Loucy (cell line): ENCODE measurements at regions not wholly inside any gene's neighbourhood (a gene's known extent, or its start where the extent isn't known, plus 50 kb on each side); places are given as distances from the start of the nearest gene placed in this dataset.

Experiments used
- H2AFZ ChIP-seq: fragments of 200-600 bp; sonication (generic); 2 replicates; pipeline ENCODE4 v1.6.0; 2016; ENCODE audit warnings: antibody characterized with exemption, mild to moderate bottlenecking, low read length, moderate library complexity
- H3F3A ChIP-seq: fragments of 200-600 bp; 2 replicates; pipeline ENCODE4 v1.6.0; 2016; ENCODE audit warnings: antibody characterized with exemption, low read depth, mild to moderate bottlenecking
- H3K27me3 ChIP-seq: fragments of 200-600 bp; sonication (generic); 2 replicates; pipeline ENCODE4 v1.6.1; 2014; ENCODE audit warnings: low read length, mild to moderate bottlenecking; ENCODE audit not compliant: insufficient read depth, poor library complexity, severe bottlenecking
- H3K36me3 ChIP-seq: fragments of 200-600 bp; sonication (generic); 2 replicates; pipeline ENCODE4 v1.6.1; 2016; ENCODE audit warnings: low read length; ENCODE audit not compliant: insufficient read depth
- H3K4me1 ChIP-seq: fragments of 200-600 bp; sonication (generic); 2 replicates; pipeline ENCODE4 v1.5.1; 2014; ENCODE audit warnings: low read length, mild to moderate bottlenecking; ENCODE audit not compliant: insufficient read depth, poor library complexity, severe bottlenecking
- H3K4me2 ChIP-seq: fragments of 200-600 bp; sonication (generic); 2 replicates; pipeline ENCODE4 v1.6.0; 2014; ENCODE audit warnings: antibody characterized with exemption, low read length, low read depth, mild to moderate bottlenecking; ENCODE audit not compliant: poor library complexity, severe bottlenecking
- H3K4me3 ChIP-seq: fragments of 200-600 bp; sonication (generic); 2 replicates; pipeline ENCODE4 v1.5.1; 2014; ENCODE audit warnings: low read length, mild to moderate bottlenecking, mixed read lengths; ENCODE audit not compliant: poor library complexity, severe bottlenecking
- H3K79me2 ChIP-seq: fragments of 200-600 bp; sonication (generic); 2 replicates; pipeline ENCODE4 v1.6.1; 2014; ENCODE audit warnings: low read length; ENCODE audit not compliant: insufficient read depth
- H3K9ac ChIP-seq: fragments of 200-600 bp; sonication (generic); 2 replicates; pipeline ENCODE4 v1.6.0; 2014; ENCODE audit warnings: mild to moderate bottlenecking, low read depth, low read length, moderate library complexity; ENCODE audit not compliant: poor library complexity, severe bottlenecking
- H3K9me2 ChIP-seq: fragments of 200-600 bp; sonication (generic); replicated peaks from 2 replicates; pipeline ENCODE4 v1.6.1; 2016; ENCODE audit warnings: low read depth, low read length, mixed read lengths
- H3K9me3 ChIP-seq: fragments of 200-600 bp; sonication (generic); 2 replicates; pipeline ENCODE4 v1.6.1; 2014; ENCODE audit warnings: mild to moderate bottlenecking, antibody characterized with exemption, low read length, low read depth; ENCODE audit not compliant: insufficient read depth
- H4K20me1 ChIP-seq: fragments of 200-600 bp; sonication (generic); 2 replicates; pipeline ENCODE4 v1.6.0; 2014; ENCODE audit warnings: antibody characterized with exemption, low read length, mild to moderate bottlenecking; ENCODE audit not compliant: insufficient read depth, poor library complexity, severe bottlenecking
- EZH2phosphoT487 ChIP-seq: fragments of 200-600 bp; IDR thresholded peaks from 2 replicates; pipeline ENCODE4 v1.6.1; 2018; ENCODE audit warnings: antibody characterized with exemption, mild to moderate bottlenecking, moderate library complexity, borderline replicate concordance
- TF ChIP-seq, protein P1 (sequence below): fragments of 200-600 bp; sonication (generic); conservative IDR thresholded peaks from 2 replicates; pipeline ENCODE4 v1.5.1; 2014; ENCODE audit warnings: mild to moderate bottlenecking, antibody characterized with exemption, low read length

DNA sequence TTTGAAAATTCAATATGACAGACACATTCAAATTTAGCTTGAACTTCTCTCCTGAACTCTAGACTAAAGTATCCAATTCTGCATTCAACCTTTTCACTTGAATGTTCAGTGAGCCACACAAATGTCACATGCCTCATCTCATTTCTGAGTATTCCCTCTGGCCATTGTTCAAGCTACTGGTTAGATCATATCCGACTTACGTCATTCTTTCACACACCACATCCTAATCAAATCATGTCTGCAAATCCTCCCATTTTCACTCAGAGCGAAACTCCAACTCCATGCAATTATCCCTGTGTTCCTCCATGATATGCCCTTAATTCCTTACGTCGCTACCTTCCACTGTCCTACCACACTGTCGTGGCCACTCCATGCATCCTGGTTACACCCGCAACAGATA, 425.1 kb downstream of the CBLN2 start:
- Histone ChIP-seq H3K79me2 (no peaks in the 10 kb centered on the region), H3K9ac (no peak overlapping the region), H3K4me2 (no peak overlapping the region), H3K9me3 (0 out of 2 replicates have a peak, but pooled peaks cover 3% of the 10 kb centered on the region), H3K4me1 (no peaks in the 10 kb centered on the region), H4K20me1 (no peaks in the 10 kb centered on the region), H3F3A (no peaks in the 10 kb centered on the region), H3K9me2 (no peaks in the 10 kb centered on the region), H3K36me3 (no peaks in the 10 kb centered on the region), H2AFZ (no peak overlapping the region), H3K4me3 (no peak overlapping the region), H3K27me3 (no peaks in the 10 kb centered on the region)
- no peak for TF ChIP-seq EZH2phosphoT487
- TF ChIP-seq, protein P1, sequence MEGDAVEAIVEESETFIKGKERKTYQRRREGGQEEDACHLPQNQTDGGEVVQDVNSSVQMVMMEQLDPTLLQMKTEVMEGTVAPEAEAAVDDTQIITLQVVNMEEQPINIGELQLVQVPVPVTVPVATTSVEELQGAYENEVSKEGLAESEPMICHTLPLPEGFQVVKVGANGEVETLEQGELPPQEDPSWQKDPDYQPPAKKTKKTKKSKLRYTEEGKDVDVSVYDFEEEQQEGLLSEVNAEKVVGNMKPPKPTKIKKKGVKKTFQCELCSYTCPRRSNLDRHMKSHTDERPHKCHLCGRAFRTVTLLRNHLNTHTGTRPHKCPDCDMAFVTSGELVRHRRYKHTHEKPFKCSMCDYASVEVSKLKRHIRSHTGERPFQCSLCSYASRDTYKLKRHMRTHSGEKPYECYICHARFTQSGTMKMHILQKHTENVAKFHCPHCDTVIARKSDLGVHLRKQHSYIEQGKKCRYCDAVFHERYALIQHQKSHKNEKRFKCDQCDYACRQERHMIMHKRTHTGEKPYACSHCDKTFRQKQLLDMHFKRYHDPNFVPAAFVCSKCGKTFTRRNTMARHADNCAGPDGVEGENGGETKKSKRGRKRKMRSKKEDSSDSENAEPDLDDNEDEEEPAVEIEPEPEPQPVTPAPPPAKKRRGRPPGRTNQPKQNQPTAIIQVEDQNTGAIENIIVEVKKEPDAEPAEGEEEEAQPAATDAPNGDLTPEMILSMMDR = no peak

DNA sequence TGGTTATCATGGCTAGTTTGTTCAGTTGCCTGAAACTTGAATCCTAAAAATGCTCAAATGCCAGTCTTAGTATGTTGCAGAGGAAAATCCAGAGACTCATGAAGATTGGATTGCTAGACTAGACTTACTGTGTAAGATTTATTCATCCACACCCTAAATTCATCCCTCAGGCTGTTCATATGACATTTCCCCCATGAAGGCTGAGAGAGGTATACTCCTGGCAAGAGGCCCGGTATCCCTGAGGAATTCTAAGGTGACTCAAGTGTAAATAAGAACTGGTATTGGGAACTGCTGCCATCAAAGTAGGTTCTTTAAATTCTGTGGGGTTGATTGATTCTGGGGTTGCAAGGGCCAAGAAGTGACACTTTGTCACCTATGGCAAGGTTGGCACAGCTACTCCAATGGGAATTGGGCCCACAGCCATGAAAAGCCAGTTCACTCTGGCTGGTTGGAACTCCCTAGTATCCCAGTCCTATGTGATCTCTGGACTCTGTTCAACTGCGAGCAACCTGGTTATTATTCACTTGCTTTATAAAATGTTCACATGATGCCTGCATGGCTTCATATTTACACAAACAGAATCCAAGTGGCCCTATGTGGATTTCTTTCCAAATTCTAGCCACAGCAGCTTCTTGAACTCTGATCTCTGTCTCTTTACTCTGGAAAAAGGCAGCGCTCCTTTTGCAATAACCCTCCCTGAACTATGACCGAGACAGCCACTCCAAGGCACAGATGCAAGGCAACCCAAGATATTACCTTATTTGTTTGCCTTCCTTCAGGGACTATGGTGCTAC, 429.1 kb downstream of the CBLN2 start:
- Histone ChIP-seq H3F3A (no peaks in the 10 kb centered on the region), H4K20me1 (no peaks in the 10 kb centered on the region), H3K9me3 (0 out of 2 replicates have a peak, but pooled peaks cover 3% of the 10 kb centered on the region), H2AFZ (no peak overlapping the region), H3K36me3 (no peaks in the 10 kb centered on the region), H3K4me1 (no peaks in the 10 kb centered on the region), H3K4me3 (no peak overlapping the region), H3K9me2 (no peaks in the 10 kb centered on the region), H3K79me2 (no peaks in the 10 kb centered on the region), H3K9ac (no peak overlapping the region), H3K27me3 (no peaks in the 10 kb centered on the region), H3K4me2 (no peak overlapping the region)
- TF ChIP-seq, protein P1 = no peak
- no peak for TF ChIP-seq EZH2phosphoT487

DNA sequence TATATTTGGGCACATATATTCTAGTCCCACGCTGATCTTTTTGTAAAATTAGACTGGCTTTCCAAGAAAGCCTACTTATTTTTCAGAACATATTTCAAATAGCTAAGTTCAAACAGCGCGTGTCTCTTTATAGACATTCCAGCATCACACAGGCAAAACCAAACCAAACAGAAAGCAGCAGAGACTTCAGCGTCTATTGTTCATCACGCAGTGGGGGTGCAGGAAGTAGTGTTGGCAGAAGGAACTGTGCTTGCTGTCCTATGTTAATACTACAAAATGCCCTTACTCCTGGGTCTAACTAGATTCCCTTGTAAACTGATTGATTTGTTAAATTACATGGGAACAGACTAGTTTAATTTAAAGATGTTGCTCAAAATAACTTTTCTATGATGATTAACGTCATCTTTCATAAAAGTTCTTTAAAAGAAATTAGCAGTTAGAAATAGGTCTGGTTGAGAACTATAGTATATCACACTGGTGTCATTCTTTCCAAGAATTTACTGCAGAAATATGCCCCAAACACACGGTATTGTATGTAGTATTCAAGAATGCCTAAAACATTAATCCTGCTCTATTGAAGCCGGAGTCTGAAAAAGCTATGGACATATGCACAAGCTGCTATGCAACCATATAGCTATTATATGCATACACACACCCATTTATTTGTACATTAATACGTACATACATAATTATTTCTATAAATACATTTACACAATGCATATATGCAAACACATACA, 436.3 kb downstream of the CBLN2 start:
- H3K9ac ChIP-seq = no peak overlapping the region
- no peak overlapping the region for H3K4me3 ChIP-seq
- H4K20me1 ChIP-seq = no peaks in the 10 kb centered on the region
- H3K27me3 ChIP-seq = no peaks in the 10 kb centered on the region
- no peaks in the 10 kb centered on the region for H3K9me3 ChIP-seq
- TF ChIP-seq EZH2phosphoT487 = no peak
- TF ChIP-seq, protein P1 = no peak
- no peaks in the 10 kb centered on the region for H3F3A ChIP-seq
- no peaks in the 10 kb centered on the region for H3K36me3 ChIP-seq
- H3K4me1 ChIP-seq = no peaks in the 10 kb centered on the region
- H3K9me2 ChIP-seq = no peaks in the 10 kb centered on the region
- no peak overlapping the region for H2AFZ ChIP-seq
- no peaks in the 10 kb centered on the region for H3K79me2 ChIP-seq
- no peak overlapping the region for H3K4me2 ChIP-seq
